Skin epidermis (tissue), 12 donors: ENCODE measurements at regions not wholly inside any gene's neighbourhood (a gene's known extent, or its start where the extent isn't known, plus 50 kb on each side); places are given as distances from the start of the nearest gene placed in this dataset.

Experiments
- H3K27ac ChIP-seq, 21 experiments: fragments of 200-600 bp; sonication (generic) in 11 of 21; one replicate each; pipeline ENCODE4 v1.5.0; 2020; ENCODE audit warnings: mild to moderate bottlenecking in 3 of 21, inconsistent platforms in 2 of 21, moderate library complexity in 2 of 21
- H3K4me3 ChIP-seq, 7 experiments: fragments of 200-600 bp; sonication (generic) in 2 of 7; one replicate each; pipeline ENCODE4 v1.5.0; 2020; ENCODE audit warnings: inconsistent platforms in 2 of 7, mild to moderate bottlenecking in 2 of 7, moderate library complexity in 1 of 7

DNA sequence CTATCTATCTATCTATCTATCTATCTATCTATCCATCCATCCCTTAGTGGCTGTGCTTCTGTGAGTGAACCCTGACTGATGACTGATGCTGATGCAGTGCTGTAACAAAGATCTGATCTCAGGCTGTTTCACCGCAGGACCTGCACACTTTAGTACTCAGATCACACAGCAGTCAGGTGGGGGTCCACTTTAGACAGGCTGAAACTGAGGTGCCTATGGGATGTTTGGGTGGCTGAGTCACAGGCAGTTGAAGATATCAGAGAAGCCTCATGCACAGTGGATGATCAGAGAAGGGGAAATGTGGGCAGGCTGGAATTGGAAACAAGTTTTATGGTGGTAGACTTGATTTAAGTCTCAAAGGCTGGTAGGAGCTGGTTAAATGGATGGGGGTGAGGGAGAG is 156.4 kb downstream of the INSIG2 start:
- H3K27ac ChIP-seq: no peak overlapping the region
- no peak overlapping the region for H3K4me3 ChIP-seq

DNA sequence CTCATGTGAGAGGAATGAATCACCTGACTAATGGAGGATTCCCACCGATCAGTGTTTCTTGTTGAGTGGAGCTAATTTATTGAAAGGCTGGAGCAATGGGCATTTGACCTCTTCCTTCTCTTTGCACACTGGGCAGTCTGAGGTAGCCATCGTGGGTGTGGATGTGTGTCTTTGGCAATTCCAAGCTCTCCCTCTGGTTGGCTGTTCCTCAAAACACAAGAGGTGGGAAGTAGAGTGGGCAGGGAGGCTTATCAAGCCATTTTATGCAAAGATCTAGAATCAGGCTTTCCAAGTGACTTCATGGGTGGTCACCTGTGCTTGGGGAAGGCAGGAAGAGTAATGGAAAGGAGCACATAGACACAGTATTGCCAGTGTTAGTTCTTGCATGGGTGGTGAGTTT is 154.8 kb downstream of the INSIG2 start:
- no peak overlapping the region for H3K4me3 ChIP-seq
- H3K27ac ChIP-seq: no peak overlapping the region

DNA sequence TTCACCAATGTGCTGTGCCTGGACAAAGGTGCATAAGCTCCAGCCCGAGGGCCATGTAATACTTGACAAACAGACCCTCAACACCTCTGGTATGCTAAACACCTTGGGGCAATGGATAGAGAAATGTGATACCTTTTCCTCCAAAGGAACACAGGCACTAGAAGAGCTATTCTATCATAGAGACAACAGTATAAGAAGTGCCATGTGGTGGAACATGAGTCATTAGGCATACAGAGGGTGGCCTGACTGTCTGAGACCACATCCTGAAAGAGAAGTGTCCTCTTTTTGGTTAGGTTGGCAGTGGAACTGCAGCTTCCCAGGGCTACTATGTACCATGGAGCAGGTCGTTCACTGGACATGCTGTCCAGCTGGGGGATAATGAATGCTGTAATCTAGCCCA is 153.9 kb downstream of the INSIG2 start:
- Histone ChIP-seq H3K4me3 (no peak overlapping the region), H3K27ac (no peak overlapping the region)

DNA sequence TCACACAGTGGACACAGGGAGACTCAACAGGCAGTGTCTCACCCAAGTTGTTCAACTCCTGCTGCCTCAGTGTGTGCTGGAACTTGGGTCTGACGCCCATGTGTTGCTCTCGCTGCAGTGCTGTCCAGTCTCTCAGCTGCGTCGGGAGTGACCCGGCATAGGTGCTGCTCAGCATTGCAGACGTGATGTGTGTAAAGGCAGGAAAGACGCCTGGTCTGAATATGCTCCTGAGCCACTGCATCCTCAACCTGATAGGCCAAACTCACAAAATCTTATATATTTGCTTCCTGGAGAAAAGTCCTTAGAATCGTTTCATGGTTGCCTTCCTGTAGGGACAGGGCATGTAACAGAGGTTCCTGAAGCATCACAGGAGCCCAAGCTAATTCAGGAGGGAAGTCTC is 152.9 kb downstream of the INSIG2 start:
- no peak overlapping the region for H3K27ac ChIP-seq
- H3K4me3 ChIP-seq: no peak overlapping the region

DNA sequence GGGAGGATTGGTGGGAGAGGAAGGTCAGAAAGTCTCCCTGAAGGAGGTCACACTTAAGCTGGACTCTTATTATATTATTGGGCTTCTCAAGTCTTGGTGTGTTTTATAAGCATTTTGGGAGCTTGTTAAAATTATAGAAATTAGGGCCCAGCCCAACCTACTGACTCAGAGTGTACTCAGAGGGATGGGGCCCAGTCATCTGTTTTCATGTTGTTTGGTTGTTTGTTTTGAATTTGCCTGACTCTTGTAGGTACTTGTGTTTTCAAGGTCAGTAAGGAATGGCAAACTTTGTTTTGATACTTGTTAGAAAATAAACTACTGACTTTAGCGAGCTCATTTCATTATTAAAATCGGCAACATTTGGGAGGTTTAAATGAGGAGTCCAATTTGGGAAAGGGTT is 152.0 kb downstream of the INSIG2 start:
- no peak overlapping the region for H3K4me3 ChIP-seq
- no peak overlapping the region for H3K27ac ChIP-seq

DNA sequence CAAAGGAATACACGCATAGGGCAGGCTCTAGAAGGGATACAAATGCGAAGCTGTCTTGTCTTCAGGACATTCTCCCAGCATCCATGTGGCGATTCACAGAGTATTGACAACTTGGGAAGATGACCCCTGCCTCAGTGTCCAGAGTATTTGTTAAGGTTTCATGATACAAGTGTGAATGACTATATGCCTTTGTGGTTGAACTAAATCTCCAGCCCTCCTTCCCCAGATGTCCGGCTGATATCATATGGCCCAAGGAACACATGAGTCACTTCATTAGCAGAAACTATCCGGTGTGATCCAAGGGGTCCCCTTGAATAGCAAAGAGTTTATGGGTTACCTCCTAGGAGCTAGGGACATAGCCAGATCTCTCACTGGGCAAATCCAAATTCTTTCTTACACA is 151.0 kb downstream of the INSIG2 start:
- Histone ChIP-seq H3K27ac (no peak overlapping the region), H3K4me3 (no peak overlapping the region)

DNA sequence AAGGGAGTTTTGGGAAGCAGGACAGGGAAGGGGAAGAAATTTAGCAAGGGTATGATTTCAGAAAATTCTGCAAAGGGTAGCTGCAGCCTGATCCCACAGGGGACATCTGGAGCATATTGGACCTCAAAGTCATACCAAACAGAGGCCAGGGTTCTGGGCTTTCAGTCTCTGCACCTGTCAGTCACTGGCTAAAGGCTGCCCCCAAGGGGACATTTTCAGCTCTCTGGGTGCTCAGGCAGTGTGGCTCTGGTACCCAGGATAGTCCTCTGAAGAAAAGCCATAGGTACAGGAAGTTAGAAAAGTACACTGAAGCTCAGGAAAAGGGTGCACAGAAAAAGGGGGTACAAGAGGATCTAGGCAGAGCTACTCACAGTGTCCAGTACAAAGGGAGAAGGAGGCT is 149.2 kb downstream of the INSIG2 start:
- no peak overlapping the region for H3K4me3 ChIP-seq
- no peak overlapping the region for H3K27ac ChIP-seq

DNA sequence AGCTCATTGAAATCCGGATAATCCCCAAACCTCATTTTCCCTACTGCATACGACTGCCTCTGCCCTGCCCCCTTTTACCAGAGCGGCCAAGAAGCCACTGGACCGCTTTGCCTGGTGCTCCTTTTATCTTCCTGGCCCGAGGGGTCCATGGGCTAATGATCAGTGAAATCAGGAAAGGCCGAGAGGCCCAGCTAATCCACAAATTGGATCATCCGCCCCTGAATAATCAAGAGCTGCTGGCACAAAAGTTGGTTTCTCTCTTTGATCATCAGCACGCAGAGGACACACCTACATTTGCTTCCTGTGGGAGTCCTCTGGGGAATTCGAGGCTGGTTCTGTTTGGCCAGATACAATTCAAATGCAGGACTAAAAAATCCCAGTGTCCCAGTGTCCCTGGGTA is 144.5 kb downstream of the INSIG2 start:
- no peak overlapping the region for H3K4me3 ChIP-seq
- H3K27ac ChIP-seq: no peak overlapping the region

DNA sequence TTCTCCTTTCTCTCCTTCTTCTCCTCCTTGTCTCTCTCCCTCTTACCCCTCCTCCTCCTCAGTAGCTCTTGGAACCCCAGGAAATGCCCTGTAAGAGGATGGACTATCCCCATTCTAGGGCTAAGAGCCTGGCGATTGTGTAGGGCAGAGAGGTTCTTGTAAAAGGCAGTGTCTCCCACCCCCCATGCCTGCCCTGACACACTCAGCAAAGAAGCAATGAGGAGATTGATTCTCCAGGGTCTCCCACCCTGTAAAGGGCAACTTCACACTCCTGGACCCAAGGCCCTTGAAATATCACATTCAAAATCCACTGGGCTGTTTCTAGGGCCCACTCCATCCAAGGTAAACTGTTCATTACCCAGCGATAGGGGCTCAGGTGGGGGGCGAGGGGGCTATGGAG is 144.1 kb downstream of the INSIG2 start:
- no peak overlapping the region for H3K4me3 ChIP-seq

DNA sequence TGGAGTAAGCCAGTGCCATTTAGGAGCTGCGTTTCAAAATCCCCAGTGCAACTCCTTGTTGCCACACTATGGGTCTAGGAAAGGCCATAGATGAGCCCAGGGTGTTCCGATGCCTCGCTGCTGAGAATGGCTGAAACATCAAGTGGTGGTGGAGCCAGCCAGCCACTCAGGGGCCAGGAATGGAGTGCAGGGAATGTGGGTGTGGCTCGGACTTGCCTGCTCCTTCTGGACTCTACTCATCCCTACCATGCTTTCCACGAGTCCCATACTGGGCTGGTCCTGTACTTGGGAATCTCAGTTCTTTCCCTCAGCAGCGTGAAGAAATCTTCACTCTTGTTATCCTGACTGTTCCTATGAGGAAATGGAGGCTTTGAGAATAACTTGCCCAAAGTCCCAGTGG is 143.5 kb downstream of the INSIG2 start:
- Histone ChIP-seq H3K4me3 (no peak overlapping the region), H3K27ac (no peak overlapping the region)

More for the DNA sequence above, 144.1 kb downstream of the INSIG2 start:
- H3K27ac ChIP-seq: no peak overlapping the region

DNA sequence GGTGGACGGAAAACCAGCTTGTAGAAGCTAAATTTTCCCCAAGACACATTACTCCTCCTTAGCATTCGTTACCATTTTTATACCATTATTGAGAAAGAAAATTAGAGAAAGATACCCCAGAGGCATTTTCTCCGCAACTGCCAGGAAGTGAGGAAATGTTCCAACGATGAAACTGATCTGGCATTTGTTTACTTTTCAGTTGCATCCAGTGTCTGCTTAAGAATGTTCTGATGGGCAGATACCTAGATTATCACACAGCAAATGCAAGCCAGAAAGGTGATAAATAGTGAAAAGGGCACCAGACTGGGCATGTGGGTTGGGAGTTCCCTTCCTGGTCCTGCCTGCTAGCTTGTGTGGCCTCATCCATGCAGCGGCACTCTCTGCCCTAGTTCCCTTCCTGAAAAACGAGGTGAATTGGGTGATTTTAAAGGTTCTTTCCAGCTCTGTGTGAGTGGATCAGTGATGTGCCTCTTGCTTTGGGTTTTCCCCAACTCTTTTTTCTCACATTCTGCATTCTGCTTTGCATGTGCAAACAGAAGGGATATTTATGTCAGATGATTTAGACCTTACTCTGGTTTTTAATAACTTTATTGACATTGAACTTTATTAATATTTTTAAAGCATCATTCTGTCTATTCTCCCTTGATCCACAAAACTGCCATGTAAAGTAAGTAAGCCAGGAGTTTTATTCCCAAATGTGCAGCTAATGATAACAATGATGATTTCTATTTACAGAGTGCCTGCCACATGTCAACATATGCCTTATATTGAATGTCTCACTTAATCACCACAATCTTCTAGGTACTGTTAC is 139.6 kb downstream of the INSIG2 start:
- Histone ChIP-seq H3K27ac (no peak overlapping the region), H3K4me3 (no peak overlapping the region)

DNA sequence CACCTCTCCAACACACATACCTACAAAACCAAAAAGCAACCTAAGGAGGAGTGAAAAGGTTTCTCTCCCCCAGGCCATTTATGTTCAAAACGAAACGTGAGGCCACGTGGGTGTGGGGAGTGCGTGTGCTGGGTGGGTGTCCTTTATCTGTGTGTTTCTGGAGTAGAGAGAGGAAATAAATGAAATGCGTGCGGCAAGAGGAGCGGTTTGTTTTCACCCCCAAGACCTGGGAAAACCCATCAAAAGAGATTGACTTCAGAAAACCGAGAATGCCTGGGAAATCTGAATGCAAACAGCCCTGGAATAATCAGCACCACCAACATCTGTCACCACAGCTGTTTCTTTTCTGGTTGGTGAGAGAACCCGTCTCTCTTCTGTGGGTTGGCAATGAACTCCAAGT is 137.4 kb downstream of the INSIG2 start:
- H3K4me3 ChIP-seq: no peak overlapping the region
- peak overlapping the region in 7 of 21 experiments; percentile 8 to 87 (median 82) for H3K27ac ChIP-seq

DNA sequence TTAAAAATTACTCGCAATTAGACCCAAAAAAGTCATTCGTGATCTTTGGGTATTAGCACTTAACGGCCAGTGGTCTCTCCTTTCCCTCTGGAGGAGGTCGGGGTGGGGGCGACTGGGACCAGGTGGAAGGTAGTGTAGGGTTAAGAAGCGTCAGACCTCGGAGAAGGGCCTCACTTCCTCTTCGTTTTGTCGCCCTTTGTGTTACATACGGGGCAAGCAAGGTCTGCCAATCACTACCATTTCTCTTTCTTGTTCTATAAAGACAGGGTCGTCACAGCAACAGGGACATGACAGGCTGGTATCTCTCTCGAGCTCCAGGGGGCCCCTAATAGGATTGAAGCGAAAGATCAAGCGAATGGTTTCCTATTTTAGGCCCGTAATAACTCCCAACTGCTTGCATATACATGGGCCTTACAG is 136.6 kb downstream of the INSIG2 start:
- H3K27ac ChIP-seq: peak overlapping the region in 16 of 21 experiments; percentile 26 to 87 (median 82)
- H3K4me3 ChIP-seq: peak overlapping the region in 3 of 7 experiments; percentile 29 to 40 (median 34)

DNA sequence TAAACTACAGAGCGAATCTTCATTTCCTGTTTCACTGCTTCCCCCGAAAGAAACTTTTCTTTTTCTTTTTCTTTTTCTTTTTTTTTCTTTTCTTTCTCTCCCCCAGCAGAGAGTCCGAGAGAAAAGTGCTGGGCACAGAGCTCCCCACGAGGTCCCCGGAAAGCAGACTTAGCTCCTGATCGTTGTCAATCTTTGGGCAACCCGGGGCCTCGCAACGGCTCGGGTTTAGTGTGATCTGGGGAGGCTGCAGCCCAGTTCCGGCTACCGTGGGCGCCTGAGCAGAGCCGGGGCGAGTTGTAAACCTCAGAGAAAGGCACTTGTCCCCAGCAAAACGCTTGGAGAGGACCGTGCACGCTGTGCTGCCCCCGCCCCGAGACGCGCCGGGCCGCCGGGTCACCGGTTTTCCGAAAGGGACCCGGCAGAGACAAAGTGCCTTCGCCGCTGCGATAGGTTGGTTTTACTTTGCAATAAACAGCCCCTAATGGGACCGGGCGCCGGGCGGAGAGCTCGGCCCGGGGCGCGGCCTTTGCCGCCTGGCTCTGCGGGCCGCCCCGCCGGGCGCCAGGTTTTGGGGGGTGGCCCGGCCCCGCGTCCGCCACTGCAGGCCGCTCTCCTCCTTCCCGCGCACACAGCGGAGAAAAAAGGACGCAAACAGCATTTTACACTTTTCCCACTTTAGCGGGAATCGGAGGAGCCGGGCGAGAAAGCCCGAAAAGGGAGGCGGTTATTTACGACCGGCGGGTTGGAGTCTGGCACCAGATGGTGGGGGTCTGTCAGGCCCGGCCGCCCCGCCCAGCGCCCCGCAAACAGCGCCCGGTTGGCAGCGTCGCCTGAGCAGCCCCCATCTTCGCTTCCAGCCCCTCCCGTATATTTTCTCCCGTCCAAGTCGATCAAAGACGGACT is 136.0 kb downstream of the INSIG2 start:
- Histone ChIP-seq H3K27ac (peak overlapping the region in 20 of 21 experiments; percentile 3 to 87 (median 80)), H3K4me3 (peak overlapping the region; percentile 20 to 41 (median 35))

DNA sequence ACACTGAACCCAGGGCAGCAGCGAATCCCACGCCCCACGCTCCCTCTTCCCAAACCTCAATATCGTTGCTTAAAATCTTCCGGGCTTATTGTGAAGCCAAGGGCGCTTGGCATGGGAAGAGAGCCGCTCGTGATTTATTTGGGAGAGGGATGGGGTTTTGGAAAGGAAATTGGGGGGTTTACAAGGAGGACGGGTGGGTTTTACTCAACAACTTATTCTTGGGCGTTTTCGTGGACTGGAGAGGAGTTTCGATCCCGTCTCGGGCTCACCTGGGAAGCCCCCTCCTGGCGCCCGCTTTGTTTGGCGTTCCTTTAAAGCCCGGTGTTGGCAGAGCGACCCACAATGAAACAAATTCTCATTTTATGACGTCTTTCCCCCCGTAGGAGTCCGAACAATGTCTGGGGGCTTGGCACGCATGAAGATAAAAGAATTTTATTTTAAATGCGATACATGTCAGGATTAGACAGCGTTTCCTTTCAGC is 135.3 kb downstream of the INSIG2 start:
- peak overlapping the region; percentile 20 to 41 (median 35) for H3K4me3 ChIP-seq

DNA sequence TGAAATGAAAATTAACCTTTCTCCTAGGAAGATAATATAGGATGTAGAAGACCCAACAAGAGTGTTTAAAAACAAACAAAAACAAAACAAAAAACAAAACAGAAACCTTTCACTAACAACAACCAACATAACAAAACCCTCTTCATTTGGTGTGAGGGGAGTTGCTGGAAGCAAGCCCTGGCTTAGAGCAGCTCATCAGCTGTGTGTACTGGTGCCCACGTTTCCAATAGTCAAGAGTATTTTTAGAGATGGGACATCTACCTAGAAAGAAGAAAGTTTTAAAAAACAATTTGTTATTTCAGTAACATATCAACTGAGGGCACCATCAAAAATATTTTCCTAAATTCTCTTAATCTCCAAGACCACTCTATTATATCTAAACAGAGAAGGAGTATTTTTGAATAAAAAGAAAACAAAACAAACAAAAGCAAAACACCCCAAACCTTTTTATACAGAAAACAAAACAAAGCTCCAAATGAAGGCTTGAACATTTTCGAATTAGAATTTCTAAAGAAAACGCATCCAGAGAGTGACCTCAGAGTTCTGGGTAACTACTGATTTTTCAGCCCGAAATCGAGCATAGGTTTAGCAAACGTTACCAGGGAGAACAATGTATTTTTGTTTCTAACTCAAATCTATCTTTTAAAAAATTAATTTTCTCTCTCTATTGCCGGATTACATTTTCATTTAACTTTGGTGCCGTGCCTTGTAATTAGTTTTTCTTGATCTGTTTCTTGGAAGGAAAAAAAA is 134.6 kb downstream of the INSIG2 start:
- H3K4me3 ChIP-seq: peak overlapping the region in 1 of 7 experiments; percentile 41
- H3K27ac ChIP-seq: peak overlapping the region in 16 of 21 experiments; percentile 47 to 87 (median 82)

More for the DNA sequence above, 135.3 kb downstream of the INSIG2 start:
- H3K27ac ChIP-seq: peak overlapping the region in 20 of 21 experiments; percentile 3 to 87 (median 80)

DNA sequence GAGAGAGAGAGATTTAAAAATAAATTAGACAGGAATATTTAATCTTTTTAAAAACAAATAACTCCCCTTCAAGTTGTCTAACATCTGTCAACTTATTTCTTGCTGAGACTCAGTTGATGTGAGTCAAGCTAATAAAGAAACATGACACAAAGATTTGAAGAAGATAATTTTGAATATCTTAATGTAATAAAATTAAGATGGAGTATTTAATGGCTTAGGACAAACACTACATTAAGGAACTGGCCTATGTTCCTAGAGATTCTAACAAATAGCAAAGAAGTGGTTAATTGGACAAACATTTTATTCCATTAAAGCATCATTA is 134.0 kb downstream of the INSIG2 start:
- peak overlapping the region in 1 of 21 experiments; percentile 83 for H3K27ac ChIP-seq
- no peak overlapping the region for H3K4me3 ChIP-seq

DNA sequence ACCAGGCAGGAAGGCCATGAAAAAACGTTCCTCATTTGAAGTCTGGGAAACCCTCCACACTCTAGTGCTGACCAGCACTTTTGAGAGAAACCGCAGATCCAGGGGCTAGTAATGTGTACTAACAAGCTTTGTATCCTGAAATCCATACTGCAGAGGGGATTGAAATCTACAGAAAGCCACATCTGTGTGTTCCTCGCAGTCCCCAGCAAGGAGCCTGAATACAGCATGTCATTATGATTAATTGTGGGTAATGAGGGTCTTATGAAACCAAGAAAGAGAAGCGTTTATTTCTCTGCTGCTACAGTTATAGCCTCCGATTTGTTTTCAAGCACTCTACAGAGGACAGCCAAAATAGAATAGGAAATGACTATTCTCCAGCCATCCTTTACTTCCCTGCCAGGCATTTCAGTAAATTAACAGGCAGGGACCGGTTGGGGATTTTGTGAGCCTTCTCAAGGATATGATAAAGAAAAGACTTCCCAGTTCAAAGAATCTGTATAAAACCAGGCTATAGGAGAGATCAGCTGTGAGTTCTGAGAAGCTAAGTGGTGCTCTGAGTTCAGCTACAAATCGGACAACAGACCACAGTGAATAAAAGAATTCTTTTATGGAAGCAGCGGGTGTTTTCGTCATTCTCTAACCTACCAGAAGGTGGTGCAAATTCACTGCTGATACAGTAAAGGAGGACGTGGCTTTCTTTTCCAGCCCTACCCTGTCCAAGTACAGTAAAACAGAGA is 133.4 kb downstream of the INSIG2 start:
- H3K4me3 ChIP-seq: no peak overlapping the region
- no peak overlapping the region for H3K27ac ChIP-seq

DNA sequence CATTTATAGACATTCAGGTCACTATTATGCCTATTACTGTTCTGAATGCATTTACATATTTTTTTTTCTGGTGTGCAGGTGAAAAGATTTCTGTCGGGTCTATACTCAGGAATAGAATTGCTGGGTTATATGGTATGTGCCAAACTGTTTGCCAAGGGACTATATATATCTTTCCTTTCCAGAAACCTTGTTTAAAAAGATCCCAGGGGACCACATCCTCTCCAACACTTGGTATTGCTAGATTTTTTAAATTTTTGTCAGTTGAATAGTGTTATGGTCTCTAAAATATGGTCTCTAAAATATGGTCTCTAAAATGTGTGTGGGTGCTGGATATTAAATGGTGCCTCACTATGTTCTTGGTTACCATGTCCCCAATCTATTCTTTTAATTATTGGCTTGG is 131.3 kb downstream of the INSIG2 start:
- no peak overlapping the region for H3K27ac ChIP-seq
- H3K4me3 ChIP-seq: no peak overlapping the region
